HG03159 (cell line): ENCODE measurements at regions not wholly inside any gene's neighbourhood (a gene's known extent, or its start where the extent isn't known, plus 50 kb on each side); places are given as distances from the start of the nearest gene placed in this dataset.

Experiments
- ATAC-seq: cut with Tn5 transposase; IDR thresholded peaks from one replicate; pipeline ENCODE4 v1.9.1; 2021; ENCODE audit warnings: mild to moderate bottlenecking, moderate library complexity; ENCODE audit not compliant: unreplicated experiment

DNA sequence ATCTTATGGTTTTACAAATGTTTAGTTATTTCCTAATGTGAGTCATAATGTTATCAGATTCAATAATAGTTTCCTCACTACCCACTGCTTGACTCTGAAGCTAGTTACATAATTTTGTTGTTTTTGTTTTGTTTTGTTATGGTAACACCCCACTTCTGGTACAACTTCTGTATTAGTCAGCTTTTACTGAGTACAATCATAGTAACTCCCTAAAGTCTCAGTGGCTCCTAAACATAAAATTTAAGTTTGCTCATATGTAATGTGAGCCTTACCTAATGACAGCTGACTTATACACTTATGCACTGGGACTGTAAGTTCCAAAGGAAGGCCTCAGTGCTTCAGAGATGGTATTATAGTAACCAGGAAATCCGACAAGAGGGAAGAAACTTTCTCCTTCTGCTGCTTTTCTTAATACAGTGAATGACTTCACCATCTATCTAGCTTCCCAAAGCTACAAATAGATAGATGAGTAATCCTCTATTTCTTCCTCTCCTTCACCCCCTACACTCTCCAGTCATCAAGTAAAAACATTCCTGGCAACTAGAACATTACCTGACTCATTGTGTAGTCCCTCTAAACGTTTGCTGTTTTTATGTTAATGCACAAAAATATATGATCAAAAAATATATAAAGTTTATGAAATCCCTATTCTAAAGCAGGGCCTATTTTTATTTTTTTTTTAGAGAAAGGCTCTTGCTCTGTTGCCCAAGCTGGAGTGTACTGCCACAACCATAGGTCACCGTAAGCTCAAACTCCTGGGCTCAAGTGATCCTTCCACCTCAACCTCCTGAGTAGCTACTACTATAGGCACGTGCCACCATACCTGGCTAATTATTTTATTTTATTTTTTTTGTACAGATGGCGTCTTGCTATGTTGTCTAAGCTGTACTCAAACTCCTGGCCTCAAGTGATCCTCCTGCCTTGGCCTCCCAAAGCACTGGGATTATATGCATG is 563.0 kb downstream of the SOX6 start:
- no peak for ATAC-seq

- no peak for ATAC-seq
Observed at GRCh38 chr11:15794361-15795150, 561.8 kb downstream of the SOX6 start.

GRCh38 chr11:15795378-15795777 is 561.0 kb downstream of the SOX6 start:
- ATAC-seq: no peak

DNA sequence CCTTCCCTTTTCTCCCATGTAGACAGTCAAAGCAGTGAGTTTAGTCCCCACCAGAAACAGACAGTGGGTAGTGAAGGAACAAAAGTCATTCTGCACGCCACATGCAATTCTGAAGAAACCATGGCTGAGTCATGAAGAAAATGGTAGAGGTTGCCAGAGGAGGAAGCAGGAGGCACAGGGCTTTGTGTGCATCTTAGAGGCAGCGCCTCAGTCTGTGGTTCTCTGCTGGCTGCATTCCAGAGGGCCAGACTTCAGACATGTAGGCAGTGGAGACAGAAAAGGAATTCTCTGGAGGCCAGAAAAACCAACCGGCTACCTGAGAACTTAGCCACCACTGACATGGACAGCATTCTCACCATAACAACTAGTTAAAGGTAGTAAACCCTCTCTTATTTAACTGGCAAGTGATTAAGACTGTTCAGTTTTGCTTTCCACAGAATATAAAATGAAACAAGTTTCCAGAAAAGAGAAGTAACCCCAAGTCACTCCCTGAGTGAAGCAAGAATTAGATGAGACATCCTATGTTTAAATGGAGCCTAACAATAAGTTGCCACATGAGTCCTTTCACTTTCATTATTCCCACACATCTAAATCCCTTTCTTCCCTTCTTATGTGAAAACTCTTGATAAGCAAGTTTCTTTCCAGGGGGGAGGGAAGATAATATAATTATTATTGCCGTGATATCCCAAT is 556.1 kb downstream of the SOX6 start:
- no peak for ATAC-seq

- ATAC-seq: no peak
Observed at GRCh38 chr11:15801126-15801525, 555.2 kb downstream of the SOX6 start.

DNA sequence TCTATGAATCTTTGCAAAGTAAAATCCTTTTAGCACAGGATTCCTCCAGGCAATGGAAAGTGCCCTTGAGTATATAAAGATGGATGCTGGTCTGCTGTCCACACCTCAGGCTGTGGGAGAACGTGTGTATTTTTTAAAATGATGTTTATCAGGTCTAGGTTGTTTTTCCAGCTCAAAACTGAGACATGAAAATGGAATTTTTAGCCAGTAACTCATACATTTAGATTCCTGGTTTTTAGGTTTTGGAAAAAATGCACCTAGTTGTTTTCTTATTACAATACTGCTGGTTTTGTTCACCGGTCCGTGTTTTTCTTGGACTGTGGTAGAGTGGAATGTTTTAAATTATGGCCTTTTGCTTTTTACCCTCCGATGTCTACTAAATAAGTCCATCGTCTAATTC is 554.7 kb downstream of the SOX6 start:
- ATAC-seq: no peak

- ATAC-seq: no peak
Observed at GRCh38 chr11:15805726-15806125, 550.6 kb downstream of the SOX6 start.

GRCh38 chr11:15806217-15806616 is 550.1 kb downstream of the SOX6 start:
- no peak for ATAC-seq

GRCh38 chr11:15807827-15808226 is 548.5 kb downstream of the SOX6 start:
- no peak for ATAC-seq

GRCh38 chr11:15810082-15810481 is 546.3 kb downstream of the SOX6 start:
- ATAC-seq: no peak

DNA sequence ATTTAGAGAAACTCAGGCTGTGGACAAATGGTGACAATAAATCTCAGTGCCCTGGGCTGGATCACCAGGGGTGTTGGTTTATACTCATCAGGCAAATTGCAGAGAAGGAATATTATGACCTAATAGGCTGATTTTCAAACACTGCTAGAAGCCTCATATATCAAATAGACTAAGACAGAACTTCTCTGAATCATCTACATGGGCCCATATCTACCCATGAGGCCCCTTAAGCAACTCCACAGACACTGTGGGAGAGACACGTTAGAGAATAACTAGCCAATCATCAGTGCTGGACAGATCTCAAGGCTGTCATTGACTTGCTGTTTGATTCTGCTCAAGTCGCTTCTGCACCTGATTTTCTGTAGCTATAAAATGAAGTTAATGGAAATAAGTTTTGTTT is 545.8 kb downstream of the SOX6 start:
- ATAC-seq: no peak

GRCh38 chr11:15815246-15816195 is 540.8 kb downstream of the SOX6 start:
- ATAC-seq: no peak

GRCh38 chr11:15816260-15816871 is 540.0 kb downstream of the SOX6 start:
- ATAC-seq: no peak

DNA sequence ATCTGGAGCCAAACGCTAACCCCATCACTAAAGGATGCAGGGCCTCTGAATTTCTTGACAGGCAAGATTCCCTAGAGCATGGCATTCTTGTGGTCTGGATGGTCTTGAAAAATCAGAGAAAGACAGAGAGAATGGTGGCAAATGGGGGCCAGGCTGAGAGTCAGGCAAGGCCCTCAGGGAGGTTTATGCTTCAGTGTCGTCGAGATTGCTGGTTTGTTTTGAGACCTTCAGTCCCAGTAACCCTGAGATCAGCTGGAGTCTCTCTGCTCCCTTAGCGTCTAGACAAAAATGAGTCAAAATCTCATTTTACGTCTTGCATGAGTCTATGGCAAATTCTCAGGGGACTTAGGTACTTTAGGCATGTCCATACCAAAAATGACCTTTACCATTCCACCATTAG is 539.3 kb downstream of the SOX6 start:
- ATAC-seq: no peak

- no peak for ATAC-seq
Observed at GRCh38 chr11:15818132-15818842, 538.1 kb downstream of the SOX6 start.

- ATAC-seq: peak; percentile 87
Observed at GRCh38 chr11:15819679-15820286, 536.6 kb downstream of the SOX6 start.

DNA sequence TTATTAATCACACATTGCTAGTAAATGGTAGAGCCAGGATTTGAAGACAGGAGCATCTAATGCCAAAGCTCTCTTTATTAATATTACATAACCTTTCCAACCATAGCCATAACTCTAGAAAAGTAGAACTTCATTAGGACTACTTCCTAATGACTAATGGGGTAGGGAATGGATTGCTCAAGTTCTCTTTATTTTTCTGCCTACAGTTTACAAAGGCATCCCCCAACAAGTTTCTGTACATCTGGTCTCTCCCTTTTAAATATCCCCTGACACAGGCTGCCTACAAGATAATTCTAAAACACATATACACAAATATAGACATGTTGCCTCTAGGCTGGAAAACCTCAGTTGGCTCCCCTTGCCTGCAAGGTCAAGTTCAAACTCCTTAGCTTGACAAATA is 534.9 kb downstream of the SOX6 start:
- ATAC-seq: no peak

DNA sequence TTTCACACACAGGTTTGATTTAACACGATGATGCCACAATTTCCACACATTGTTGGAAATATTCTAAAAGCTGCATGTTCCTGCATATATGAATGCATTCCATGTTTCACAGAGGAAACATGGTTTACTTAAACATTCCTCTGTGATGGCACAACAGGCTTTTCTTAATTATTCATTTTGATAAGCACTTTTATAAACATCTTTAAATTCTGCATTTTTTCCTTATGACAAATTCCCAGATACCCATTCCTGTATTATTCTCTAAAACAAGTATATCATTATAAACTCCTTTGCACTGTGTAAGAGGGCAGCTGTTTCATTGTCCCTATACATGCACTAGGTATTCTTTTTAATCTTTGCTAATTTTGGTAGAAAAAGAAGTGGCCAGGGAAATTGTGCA is 532.3 kb downstream of the SOX6 start:
- ATAC-seq: no peak
